ENCODE measurements at regions not wholly inside any gene's neighbourhood (a gene's known extent, or its start where the extent isn't known, plus 50 kb on each side); places are given as distances from the start of the nearest gene placed in this dataset.
A peak's percentile ranks its signal among the peaks of the same experiment; 100 is the strongest.

- no peak for DNase-seq
- peak overlapping the region; percentile 68; the same call in 1 of the 2 replicates for H3K14ac ChIP-seq (replicated peaks; ENCODE audit: low read depth, low read length)
- H3K79me1 ChIP-seq (ENCODE audit: low read depth in 1 of 2, low read length in 2 of 2): no peaks in the 10 kb centered on the region; a peak in 1 of 4 replicates
- no peaks in the 10 kb centered on the region; the same call in 1 of the 2 replicates for H4K20me1 ChIP-seq (ENCODE audit: insufficient read depth, low read length)
- no peak overlapping the region for H3K4me3 ChIP-seq (ENCODE audit: insufficient read depth, low read depth, low read length)
- peak overlapping the region; percentile 27 for H2AFZ ChIP-seq (replicated peaks; ENCODE audit: low read length, poor library complexity)
- no CpG with 5 or more reads among the region's 3 CpGs for WGBS, 2 experiments (ENCODE audit: extremely low coverage in 2 of 2, insufficient read length in 1 of 2)
- H4K91ac ChIP-seq (ENCODE audit: insufficient read depth, low read depth, low read length): no peak overlapping the region
- H3K9ac ChIP-seq (ENCODE audit: low read depth, low read length): no peak overlapping the region
- peak overlapping the region; percentile 50; the same call in 1 of the 2 replicates for H3K4ac ChIP-seq (ENCODE audit: low read depth, low read length)
- H3K23ac ChIP-seq (ENCODE audit: low read depth, low read length): no peak overlapping the region
- H3K9me3 ChIP-seq (ENCODE audit: control insufficient read depth, insufficient read depth, low read length): no peaks in the 10 kb centered on the region
- in situ Hi-C loops (cut with MboI; ENCODE audit: low sequenced_read_pairs) (no loop called here), intact Hi-C loops (cut with micrococcal nuclease) (no loop called here), dilution Hi-C loops (cut with HindIII; ENCODE audit: low sequenced_read_pairs, unreplicated experiment) (no loop called here)
- H3K56ac ChIP-seq (ENCODE audit: extremely low read depth, insufficient read depth, low read length): no peak overlapping the region
- H3K9me1 ChIP-seq (ENCODE audit: insufficient read depth, low read length): peaks cover 23% of the 10 kb centered on the region
- peak overlapping the region; percentile 30; the same call in 1 of the 2 replicates for H3K18ac ChIP-seq (ENCODE audit: low read depth, low read length)
- peak overlapping the region; percentile 72; the same call in 1 of the 2 replicates for H2BK20ac ChIP-seq (ENCODE audit: low read depth, low read length)
- ChIA-PET POLR2A (ENCODE audit: unreplicated experiment) (no interaction called here), CTCF (no interaction called here)
- H3K36me3 ChIP-seq (ENCODE audit: control insufficient read depth, insufficient read depth, low read length): no peaks in the 10 kb centered on the region
- H2BK5ac ChIP-seq (ENCODE audit: low read depth, low read length, poor library complexity, severe bottlenecking): peak overlapping the region; percentile 56
- H2BK15ac ChIP-seq (ENCODE audit: low read depth, low read length): peak overlapping the region; percentile 79; the same call in 1 of the 3 replicates
- no peak overlapping the region for H4K5ac ChIP-seq (ENCODE audit: low read depth, low read length)
- no peaks in the 10 kb centered on the region for H3K27me3 ChIP-seq (ENCODE audit: control insufficient read depth, insufficient read depth, low read length)
- no peak overlapping the region for H2AK9ac ChIP-seq (replicated peaks; ENCODE audit: low read depth, low read length, poor library complexity)
- no peak overlapping the region for H3K4me2 ChIP-seq (ENCODE audit: low read depth, low read length)
- H2BK120ac ChIP-seq (ENCODE audit: low read depth, low read length): peak overlapping the region; percentile 51; the same call in 1 of the 2 replicates
- H3K27ac ChIP-seq (ENCODE audit: insufficient read depth, low read length): no peak overlapping the region
- peak overlapping the region; percentile 27; the same call in 1 of the 2 replicates for H2AK5ac ChIP-seq (ENCODE audit: low read depth, low read length)
- H4K8ac ChIP-seq (ENCODE audit: low read depth in 2 of 2, low read length in 2 of 2): peak overlapping the region in 1 of 2 experiments; percentile 23; a peak in 1 of 4 replicates
- H3K4me1 ChIP-seq (ENCODE audit: control insufficient read depth, insufficient read depth, low read length): peaks cover 25% of the 10 kb centered on the region
- ATAC-seq (ENCODE audit: low read depth): no peak
- no TSS peak for BruUV-seq (replicated peaks)
- no peak for TF ChIP-seq RCOR1 (IDR thresholded peaks at IDR 0.05; ENCODE audit: insufficient replicate concordance, low read length)
- no peak for TF ChIP-seq CTCF (conservative IDR thresholded peaks at IDR 0.05; ENCODE audit: low read depth, low read length)
- TF ChIP-seq POLR2A (IDR thresholded peaks at IDR 0.05; ENCODE audit: low read depth, low read length): no peak
- no peak for TF ChIP-seq MAFK (IDR thresholded peaks at IDR 0.05; ENCODE audit: low read depth, low read length)
- no peak for TF ChIP-seq FOS (IDR thresholded peaks at IDR 0.05; ENCODE audit: low read depth, low read length)
- no peak for TF ChIP-seq RFX5 (IDR thresholded peaks at IDR 0.05; ENCODE audit: low read depth, low read length)
- TF ChIP-seq SMC3 (IDR thresholded peaks at IDR 0.05; ENCODE audit: low read depth, low read length): no peak
- no peak for TF ChIP-seq BHLHE40 (IDR thresholded peaks at IDR 0.05; ENCODE audit: low read depth, low read length)
- TF ChIP-seq MAZ (IDR thresholded peaks at IDR 0.05; ENCODE audit: borderline replicate concordance, low read depth, low read length): no peak
- TF ChIP-seq MXI1 (IDR thresholded peaks at IDR 0.05; ENCODE audit: borderline replicate concordance, low read depth, low read length): no peak
- TF ChIP-seq NFE2L2 (IDR thresholded peaks at IDR 0.05; ENCODE audit: low read depth, low read length): no peak
- TF ChIP-seq CEBPB (IDR thresholded peaks at IDR 0.05; ENCODE audit: low read depth, low read length): no peak
- TF ChIP-seq RAD21 (IDR thresholded peaks at IDR 0.05; ENCODE audit: low read length): no peak
- TF ChIP-seq USF2 (IDR thresholded peaks at IDR 0.05; ENCODE audit: low read depth, low read length): no peak
- no peak for TF ChIP-seq ELK1 (IDR thresholded peaks at IDR 0.05; ENCODE audit: borderline replicate concordance, low read depth, low read length)
Measured at GRCh38 chr4:169342159-169342860, 71.6 kb upstream of the SH3RF1 start.
